GM21619 (cell line): ENCODE measurements at regions not wholly inside any gene's neighbourhood (a gene's known extent, or its start where the extent isn't known, plus 50 kb on each side); places are given as distances from the start of the nearest gene placed in this dataset.

Experiments used
- ATAC-seq: cut with Tn5 transposase; IDR thresholded peaks from one replicate; pipeline ENCODE4 v1.9.1; 2021; ENCODE audit not compliant: unreplicated experiment

- no peak for ATAC-seq
Observed at GRCh38 chr7:39883812-39884390, 66.2 kb upstream of the CDK13 start.

- ATAC-seq: no peak
Observed at GRCh38 chr7:39888171-39888853, 61.7 kb upstream of the CDK13 start.

GRCh38 chr7:39890411-39890810, 59.6 kb upstream of the CDK13 start:
- no peak for ATAC-seq

GRCh38 chr7:39891894-39892293, 58.2 kb upstream of the CDK13 start:
- no peak for ATAC-seq

GRCh38 chr7:39892361-39892760, 57.7 kb upstream of the CDK13 start:
- ATAC-seq: no peak

- no peak for ATAC-seq
Observed at GRCh38 chr7:39894904-39895303, 55.2 kb upstream of the CDK13 start.

- no peak for ATAC-seq
Observed at GRCh38 chr7:39896840-39897239, 53.2 kb upstream of the CDK13 start.

GRCh38 chr7:39898867-39899266, 51.2 kb upstream of the CDK13 start:
- ATAC-seq: no peak
